Panc1 (cell line): ENCODE measurements at regions not wholly inside any gene's neighbourhood (a gene's known extent, or its start where the extent isn't known, plus 50 kb on each side); places are given as distances from the start of the nearest gene placed in this dataset.

Experiments
- CTCF ChIP-seq: fragments of 450-650 bp; IDR thresholded peaks from 2 replicates; pipeline ENCODE4 v1.5.1; 2017; ENCODE audit warnings: mild to moderate bottlenecking
- POLR2AphosphoS5 ChIP-seq: IDR thresholded peaks from 2 replicates; pipeline ENCODE4 v1.6.1; 2012; ENCODE audit warnings: mild to moderate bottlenecking, low read depth, low read length, moderate library complexity
- SIN3A ChIP-seq: IDR thresholded peaks from 2 replicates; pipeline ENCODE4 v1.6.1; 2012; ENCODE audit warnings: low read depth, mild to moderate bottlenecking, low read length, moderate library complexity, borderline replicate concordance; ENCODE audit not compliant: insufficient read depth

- TF ChIP-seq CTCF, result no peak
- no peak for TF ChIP-seq SIN3A
- no peak for TF ChIP-seq POLR2AphosphoS5
Measured at GRCh38 chr3:118207271-118207670, 827.4 kb downstream of the IGSF11 start.
